ENCODE measurements at regions not wholly inside any gene's neighbourhood (a gene's known extent, or its start where the extent isn't known, plus 50 kb on each side); places are given as distances from the start of the nearest gene placed in this dataset.
"Not testable (repeated sequence)": the region's sequence is repeated elsewhere in the genome, so short reads cannot be mapped to it uniquely, and the experiment has no call there.

DNA sequence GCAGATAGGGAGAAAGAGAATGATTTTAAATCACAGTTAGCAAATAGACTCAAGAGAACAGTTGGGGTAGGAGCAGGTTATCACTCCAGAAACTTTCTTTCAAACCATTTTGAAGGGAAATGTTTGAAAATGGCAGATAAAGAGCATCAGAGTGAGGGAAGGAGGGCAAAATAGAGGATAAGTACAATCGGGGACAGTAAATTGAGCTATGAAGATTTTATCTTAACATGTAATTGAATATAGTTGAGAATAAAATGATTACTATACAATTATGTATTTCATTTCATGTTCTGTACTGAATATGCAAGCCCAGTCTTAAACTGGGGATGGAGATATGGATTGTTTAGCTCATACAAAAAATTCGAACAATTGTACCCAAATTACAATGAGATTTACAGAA lies 54.0 kb downstream of the MAP10 start:
- no peak for DNase-seq (ENCODE audit: low read depth, low spot score)

- no peak for DNase-seq (ENCODE audit: low read depth, low spot score)
Measured at GRCh38 chr1:232861107-232861506, 55.9 kb downstream of the MAP10 start.

GRCh38 chr1:232863544-232864275 lies 58.5 kb downstream of the MAP10 start:
- DNase-seq (ENCODE audit: low read depth, low spot score), result no peak

- DNase-seq (ENCODE audit: low read depth, low spot score), result no peak
Measured at GRCh38 chr1:232865102-232865931, 60.1 kb downstream of the MAP10 start.

DNA sequence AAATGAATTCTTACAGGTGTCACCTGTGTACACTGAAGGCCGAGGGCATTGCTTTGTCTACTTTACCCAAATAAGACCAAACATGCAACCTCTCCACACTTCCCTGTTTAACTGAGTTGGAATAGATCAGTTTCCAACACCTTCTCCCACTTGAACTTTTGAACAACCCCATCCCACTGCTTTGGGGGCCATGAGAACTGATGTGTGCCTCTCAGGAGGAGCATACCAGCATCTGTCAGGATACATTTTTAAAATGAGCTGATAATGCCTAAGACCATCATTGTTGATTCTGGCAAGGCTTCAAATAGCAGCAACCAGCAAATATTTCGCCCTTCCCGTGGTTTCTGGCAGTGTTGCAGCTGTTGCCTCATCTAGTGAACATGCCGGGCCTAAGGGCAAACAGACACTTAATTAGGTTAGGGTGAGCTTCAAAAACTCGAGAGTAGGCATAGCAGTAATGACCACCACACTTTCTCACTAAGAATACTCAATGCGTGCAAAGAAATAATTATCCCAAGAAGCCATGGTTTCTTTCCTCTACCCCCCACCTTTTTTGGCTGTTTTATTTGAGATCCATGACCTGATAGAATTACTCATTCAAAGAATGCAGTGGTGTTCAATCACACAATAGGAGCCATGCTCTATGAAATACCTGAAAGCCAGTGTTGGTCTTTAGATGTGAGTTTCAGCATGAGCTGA lies 63.7 kb downstream of the MAP10 start:
- peak; percentile 80 for DNase-seq (ENCODE audit: low read depth, low spot score)

DNA sequence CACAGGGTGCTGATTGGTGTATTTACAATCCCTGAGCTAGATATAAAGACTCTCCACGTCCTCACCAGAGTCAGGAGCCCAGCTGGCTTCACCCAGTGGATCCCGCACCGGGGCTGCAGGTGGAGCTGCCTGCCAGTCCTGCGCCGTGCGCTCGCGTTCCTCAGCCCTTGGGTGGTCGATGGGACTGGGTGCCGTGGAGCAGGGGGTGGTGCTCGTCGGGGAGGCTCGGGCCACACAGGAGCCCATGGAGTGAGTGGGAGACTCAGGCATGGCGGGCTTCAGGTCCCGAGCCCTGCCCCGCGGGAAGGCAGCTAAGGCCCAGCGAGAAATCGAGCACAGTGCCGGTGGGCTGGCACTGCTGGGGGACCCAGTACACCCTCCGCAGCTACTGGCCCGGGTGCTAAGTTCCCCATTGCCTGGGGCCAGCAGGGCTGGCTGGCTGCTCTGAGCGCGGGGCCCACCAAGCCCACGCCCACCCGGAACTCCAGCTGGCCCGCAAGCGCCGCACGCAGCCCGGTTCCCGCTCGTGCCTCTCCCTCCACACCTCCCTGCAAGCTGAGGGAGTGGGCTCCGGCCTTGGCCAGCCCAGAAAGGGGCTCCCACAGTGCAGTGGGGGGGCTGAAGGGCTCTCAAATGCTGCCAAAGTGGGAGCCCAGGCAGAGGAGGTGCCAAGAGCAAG lies 66.2 kb downstream of the MAP10 start:
- not testable (repeated sequence) for DNase-seq (ENCODE audit: low read depth, low spot score)

DNA sequence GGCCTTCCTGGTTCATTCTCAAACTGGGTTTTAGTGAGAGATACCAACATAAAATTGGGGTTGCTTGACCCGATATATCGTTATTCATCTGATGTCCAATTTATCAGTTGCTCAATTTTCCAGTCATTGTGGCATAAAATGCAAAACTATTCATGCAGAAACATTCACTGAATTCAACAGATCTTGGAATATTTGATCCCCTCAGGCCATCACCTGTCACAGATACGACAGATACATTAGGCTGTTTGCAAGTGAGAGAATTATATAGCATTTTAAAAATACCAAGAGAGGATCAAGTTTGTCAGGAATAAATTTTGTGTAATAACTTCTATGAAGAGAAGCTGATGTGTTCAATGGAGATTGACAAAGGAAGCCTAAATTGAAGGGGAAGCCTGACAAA lies 67.1 kb downstream of the MAP10 start:
- no peak for DNase-seq (ENCODE audit: low read depth, low spot score)

- DNase-seq (ENCODE audit: low read depth, low spot score), result no peak
Measured at GRCh38 chr1:232872738-232873137, 67.5 kb downstream of the MAP10 start.

- DNase-seq (ENCODE audit: low read depth, low spot score), result no peak
Measured at GRCh38 chr1:232873412-232873811, 68.2 kb downstream of the MAP10 start.

GRCh38 chr1:232873931-232874330 lies 68.7 kb downstream of the MAP10 start:
- DNase-seq (ENCODE audit: low read depth, low spot score), result no peak

- no peak for DNase-seq (ENCODE audit: low read depth, low spot score)
Measured at GRCh38 chr1:232875536-232875935, 70.3 kb downstream of the MAP10 start.

GRCh38 chr1:232876506-232877364 lies 71.5 kb downstream of the MAP10 start:
- no peak for DNase-seq (ENCODE audit: low read depth, low spot score)

GRCh38 chr1:232877365-232878028 lies 72.3 kb downstream of the MAP10 start:
- DNase-seq (ENCODE audit: low read depth, low spot score), result no peak

- DNase-seq (ENCODE audit: low read depth, low spot score), result no peak
Measured at GRCh38 chr1:232878086-232878485, 72.3 kb upstream of the NTPCR start.

GRCh38 chr1:232880354-232880753 lies 70.1 kb upstream of the NTPCR start:
- no peak for DNase-seq (ENCODE audit: low read depth, low spot score)

- DNase-seq (ENCODE audit: low read depth, low spot score), result no peak
Measured at GRCh38 chr1:232883992-232884661, 66.3 kb upstream of the NTPCR start.

GRCh38 chr1:232886271-232886670 lies 64.1 kb upstream of the NTPCR start:
- no peak for DNase-seq (ENCODE audit: low read depth, low spot score)

GRCh38 chr1:232890340-232890943 lies 60.0 kb upstream of the NTPCR start:
- no peak for DNase-seq (ENCODE audit: low read depth, low spot score)

GRCh38 chr1:232891071-232891470 lies 59.3 kb upstream of the NTPCR start:
- DNase-seq (ENCODE audit: low read depth, low spot score), result peak; percentile 45

Data from smooth muscle cell of the brain vasculature (primary cell).